Gastrocnemius medialis (tissue), 4 donors: ENCODE measurements at regions not wholly inside any gene's neighbourhood (a gene's known extent, or its start where the extent isn't known, plus 50 kb on each side); places are given as distances from the start of the nearest gene placed in this dataset.

Experiments used
- POLR2A ChIP-seq, 2 donors: fragments of 450-650 bp; IDR thresholded peaks; one replicate each; pipeline ENCODE4 v1.6.1; 2017; ENCODE audit warnings: antibody characterized with exemption in 2 of 2, mild to moderate bottlenecking in 2 of 2, moderate library complexity in 2 of 2
- TF ChIP-seq, protein P1 (sequence below), 5 experiments: fragments of 450-650 bp in 3 of 5; fragments of 200-600 bp in 2 of 5; sonication (generic) in 2 of 5; IDR thresholded peaks in 4 of 5; conservative IDR thresholded peaks in 1 of 5; 1 replicate in 4 of 5; 2 replicates in 1 of 5; pipeline ENCODE4 v1.5.1; 2016 to 2019; ENCODE audit warnings: antibody characterized with exemption in 5 of 5, mild to moderate bottlenecking in 3 of 5, moderate library complexity in 3 of 5

DNA sequence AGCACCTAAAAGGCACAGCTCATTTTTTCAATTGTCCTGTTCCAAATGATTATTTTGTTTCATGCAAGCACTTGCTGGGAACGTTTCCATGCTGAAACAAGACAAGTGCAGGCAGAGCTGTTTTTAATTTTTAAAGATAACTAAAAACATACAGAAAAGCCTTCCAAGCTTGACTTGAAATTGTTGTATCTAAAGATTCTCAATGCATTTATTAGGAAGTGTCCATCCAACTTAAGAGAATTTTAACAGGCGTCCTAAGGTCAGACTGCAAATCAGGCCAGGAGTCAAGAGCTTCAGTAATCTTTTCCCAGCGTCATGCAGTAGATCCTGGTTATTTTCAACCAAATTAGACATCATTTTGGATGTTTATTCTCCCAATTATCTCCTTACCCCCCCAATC lies 702.8 kb downstream of the KCNJ2 start:
- TF ChIP-seq, protein P1, sequence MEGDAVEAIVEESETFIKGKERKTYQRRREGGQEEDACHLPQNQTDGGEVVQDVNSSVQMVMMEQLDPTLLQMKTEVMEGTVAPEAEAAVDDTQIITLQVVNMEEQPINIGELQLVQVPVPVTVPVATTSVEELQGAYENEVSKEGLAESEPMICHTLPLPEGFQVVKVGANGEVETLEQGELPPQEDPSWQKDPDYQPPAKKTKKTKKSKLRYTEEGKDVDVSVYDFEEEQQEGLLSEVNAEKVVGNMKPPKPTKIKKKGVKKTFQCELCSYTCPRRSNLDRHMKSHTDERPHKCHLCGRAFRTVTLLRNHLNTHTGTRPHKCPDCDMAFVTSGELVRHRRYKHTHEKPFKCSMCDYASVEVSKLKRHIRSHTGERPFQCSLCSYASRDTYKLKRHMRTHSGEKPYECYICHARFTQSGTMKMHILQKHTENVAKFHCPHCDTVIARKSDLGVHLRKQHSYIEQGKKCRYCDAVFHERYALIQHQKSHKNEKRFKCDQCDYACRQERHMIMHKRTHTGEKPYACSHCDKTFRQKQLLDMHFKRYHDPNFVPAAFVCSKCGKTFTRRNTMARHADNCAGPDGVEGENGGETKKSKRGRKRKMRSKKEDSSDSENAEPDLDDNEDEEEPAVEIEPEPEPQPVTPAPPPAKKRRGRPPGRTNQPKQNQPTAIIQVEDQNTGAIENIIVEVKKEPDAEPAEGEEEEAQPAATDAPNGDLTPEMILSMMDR (IDR thresholded peaks at IDR 0.05 in 4 of 5, conservative IDR thresholded peaks at IDR 0.05 in 1 of 5) = no peak
- TF ChIP-seq POLR2A (IDR thresholded peaks at IDR 0.05) = no peak
